ENCODE measurements at regions not wholly inside any gene's neighbourhood (a gene's known extent, or its start where the extent isn't known, plus 50 kb on each side); places are given as distances from the start of the nearest gene placed in this dataset.

DNA sequence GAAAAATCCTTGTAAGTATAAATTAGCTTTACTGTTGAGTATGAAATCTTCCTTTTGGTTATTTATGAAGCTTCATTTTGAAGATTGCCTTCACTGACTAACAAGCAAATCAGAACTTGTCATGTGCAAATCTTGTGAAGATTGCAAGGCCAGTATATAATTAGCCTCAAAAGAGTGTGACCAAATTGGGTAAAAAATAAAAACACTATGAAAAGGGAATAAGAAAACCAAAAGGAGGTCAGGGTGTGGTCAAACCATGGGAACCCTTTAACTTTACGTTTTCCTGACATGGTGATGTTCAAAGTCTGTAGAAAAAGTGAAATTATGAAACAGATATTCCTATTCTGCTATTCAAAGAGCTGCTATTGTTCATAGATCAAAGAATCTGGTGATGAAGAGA lies 230.3 kb downstream of the BCAT1 start (continued):
- TF ChIP-seq RNF2 (conservative IDR thresholded peaks at IDR 0.05; ENCODE audit: low read depth): no peak

- CTCF ChIA-PET (ENCODE audit: low intra/inter-chr PET ratio, low total read pairs): no interaction called here
- Histone ChIP-seq H3K36me3 (replicated peaks in 1 of 2; ENCODE audit: control insufficient read depth in 1 of 2, insufficient read depth in 2 of 2, low read length in 2 of 2) (no peaks in the 10 kb centered on the region), H3K79me2 (ENCODE audit: insufficient read depth, low read length) (no peaks in the 10 kb centered on the region), H2AFZ (ENCODE audit: low read length) (no peak overlapping the region), H3K4me2 (ENCODE audit: low read depth, low read length) (no peak overlapping the region), H4K20me1 (ENCODE audit: insufficient read depth, low read length) (no peaks in the 10 kb centered on the region), H3K9ac (ENCODE audit: insufficient read depth, low read depth, low read length) (no peak overlapping the region), H3K4me3 (replicated peaks in 1 of 3; ENCODE audit: insufficient read depth in 1 of 3, low read depth in 2 of 3, low read length in 3 of 3) (no peak overlapping the region), H3K27ac (ENCODE audit: extremely low read length, insufficient read depth, low read length) (no peak overlapping the region), H3K27me3 (ENCODE audit: control insufficient read depth in 1 of 2, insufficient read depth in 2 of 2, low read length in 2 of 2) (no peaks in the 10 kb centered on the region), H3K4me1 (ENCODE audit: insufficient read depth, low read length) (peaks cover 30% of the 10 kb centered on the region), H3K9me3 (ENCODE audit: low read length) (no peaks in the 10 kb centered on the region)
- no peak for DNase-seq (ENCODE audit: low spot score)
- intact Hi-C loops (cut with micrococcal nuclease; ENCODE audit: unreplicated experiment): loop anchor here (5.0 kb wide), 1 partner anchor 63 kb away; no protein-coding TSS in a partner anchor
- POLR2A ChIA-PET: no interaction called here
- in situ Hi-C loops (cut with HindIII; ENCODE audit: extremely low pct_ligation_motif_present, low pct_unique_long_range_greater_than_20kb): no loop called here
- 80% methylated on average over 13 of the region's 13 CpGs for WGBS (ENCODE audit: low lambda C conversion rate)
- ATAC-seq: peak; percentile 83
- no peak for FAIRE-seq
- no TSS peak for BruUV-seq (replicated peaks)
- TF ChIP-seq DR1 (CRISPR knock-in tag; IDR thresholded peaks at IDR 0.05): no peak
- peak; percentile 70 for TF ChIP-seq STAG1 (CRISPR knock-in tag; IDR thresholded peaks at IDR 0.05)
- no peak for TF ChIP-seq NFATC3 (CRISPR knock-in tag; IDR thresholded peaks at IDR 0.05)
- no peak for TF ChIP-seq GATAD1 (CRISPR knock-in tag; IDR thresholded peaks at IDR 0.05)
- no peak for TF ChIP-seq KDM4B (CRISPR knock-in tag; IDR thresholded peaks at IDR 0.05)
- no peak for TF ChIP-seq ZNF326 (CRISPR knock-in tag; IDR thresholded peaks at IDR 0.05; ENCODE audit: borderline replicate concordance)
- TF ChIP-seq ZNF460 (CRISPR knock-in tag; IDR thresholded peaks at IDR 0.05; ENCODE audit: borderline replicate concordance): no peak
- no peak for TF ChIP-seq CREB1 (IDR thresholded peaks at IDR 0.05)
- no peak for TF ChIP-seq CREB1 (CRISPR knock-in tag; IDR thresholded peaks at IDR 0.05)
- no peak for TF ChIP-seq MYNN (CRISPR knock-in tag; IDR thresholded peaks at IDR 0.05; ENCODE audit: low read depth)
- no peak for TF ChIP-seq ZNF784 (CRISPR knock-in tag; IDR thresholded peaks at IDR 0.05; ENCODE audit: borderline replicate concordance)
- no peak for TF ChIP-seq KAT8 (CRISPR knock-in tag; IDR thresholded peaks at IDR 0.05)
- TF ChIP-seq ZNF552 (CRISPR knock-in tag; IDR thresholded peaks at IDR 0.05; ENCODE audit: borderline replicate concordance): no peak
- TF ChIP-seq ZSCAN29 (CRISPR knock-in tag; conservative IDR thresholded peaks at IDR 0.05): no peak
- peak; percentile 44 for TF ChIP-seq SMC3 (IDR thresholded peaks at IDR 0.05; ENCODE audit: low read length)
- no peak for TF ChIP-seq ZNF33B (CRISPR knock-in tag; IDR thresholded peaks at IDR 0.05)
- TF ChIP-seq TCF7 (IDR thresholded peaks at IDR 0.05; ENCODE audit: low read depth): no peak
- TF ChIP-seq, protein P1, sequence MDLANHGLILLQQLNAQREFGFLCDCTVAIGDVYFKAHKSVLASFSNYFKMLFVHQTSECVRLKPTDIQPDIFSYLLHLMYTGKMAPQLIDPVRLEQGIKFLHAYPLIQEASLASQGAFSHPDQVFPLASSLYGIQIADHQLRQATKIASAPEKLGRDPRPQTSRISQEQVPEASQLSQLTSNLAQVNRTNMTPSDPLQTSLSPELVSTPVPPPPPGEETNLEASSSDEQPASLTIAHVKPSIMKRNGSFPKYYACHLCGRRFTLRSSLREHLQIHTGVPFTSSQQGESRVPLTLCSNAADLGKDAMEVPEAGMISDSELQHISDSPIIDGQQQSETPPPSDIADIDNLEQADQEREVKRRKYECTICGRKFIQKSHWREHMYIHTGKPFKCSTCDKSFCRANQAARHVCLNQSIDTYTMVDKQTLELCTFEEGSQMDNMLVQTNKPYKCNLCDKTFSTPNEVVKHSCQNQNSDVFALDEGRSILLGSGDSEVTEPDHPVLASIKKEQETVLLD (CRISPR knock-in tag; IDR thresholded peaks at IDR 0.05; ENCODE audit: low read depth): no peak
- no peak for TF ChIP-seq EP300 (IDR thresholded peaks at IDR 0.05; ENCODE audit: low read depth in 2 of 2, low read length in 2 of 2)
- TF ChIP-seq EP300 (CRISPR knock-in tag; IDR thresholded peaks at IDR 0.05; ENCODE audit: borderline replicate concordance): no peak
- no peak for TF ChIP-seq CREM (IDR thresholded peaks at IDR 0.05)
- no peak for TF ChIP-seq CREM (CRISPR knock-in tag; IDR thresholded peaks at IDR 0.05)
- no peak for TF ChIP-seq KAT2B (IDR thresholded peaks at IDR 0.05; ENCODE audit: borderline replicate concordance, low read depth, low read length)
- no peak for TF ChIP-seq FUBP1 (CRISPR knock-in tag; IDR thresholded peaks at IDR 0.05; ENCODE audit: borderline replicate concordance)
Observed at GRCh38 chr12:24714237-24714636, 234.7 kb downstream of the BCAT1 start.

Data from HepG2 (cell line).